WTC11 (cell line): ENCODE measurements at regions not wholly inside any gene's neighbourhood (a gene's known extent, or its start where the extent isn't known, plus 50 kb on each side); places are given as distances from the start of the nearest gene placed in this dataset.

ENCODE experiments used
- ATAC-seq: fragments of 200-7000 bp; cut with Tn5 transposase; 2 replicates; pipeline ENCODE4 v1.10.0; 2021; ENCODE audit warnings: mild to moderate bottlenecking, moderate library complexity
- CTCF ChIA-PET: fragments of 300-600 bp; sonication (Branson Sonifier 250); formaldehyde crosslinking; loops from one replicate; lab custom pipeline; 2021; ENCODE audit warnings: antibody characterized with exemption; lab: Charles Lee
- POLR2A ChIA-PET: fragments of 350-600 bp; sonication (Branson Sonifier 250); formaldehyde crosslinking; loops from one replicate; lab custom pipeline; 2021; ENCODE audit warnings: antibody characterized with exemption; lab: Charles Lee
- DNase-seq: peaks from one replicate; pipeline ENCODE4 v3.0.0; 2021; ENCODE audit warnings: low spot score
- H3K27ac Mint-ChIP-seq: 2 replicates; pipeline ENCODE4 v1.8.0; 2021; ENCODE audit warnings: mixed read lengths
- H3K27me3 Mint-ChIP-seq: 2 replicates; pipeline ENCODE4 v1.8.0; 2021; ENCODE audit warnings: low read depth, mild to moderate bottlenecking, moderate library complexity, mixed read lengths
- H3K36me3 Mint-ChIP-seq: 2 replicates; pipeline ENCODE4 v1.8.0; 2021; ENCODE audit warnings: mixed read lengths
- H3K4me1 Mint-ChIP-seq: 2 replicates; pipeline ENCODE4 v1.8.0; 2022; ENCODE audit warnings: mixed read lengths
- H3K4me3 Mint-ChIP-seq: 2 replicates; pipeline ENCODE4 v1.8.0; 2021; ENCODE audit warnings: mild to moderate bottlenecking, moderate library complexity, mixed read lengths
- H3K9me3 Mint-ChIP-seq: 2 replicates; pipeline ENCODE4 v1.8.0; 2021; ENCODE audit warnings: mixed read lengths
- CREB1 ChIP-seq: sonication (generic); formaldehyde crosslinking; IDR thresholded peaks from 2 replicates; pipeline ENCODE4 v1.8.0; 2023; ENCODE audit warnings: mild to moderate bottlenecking, missing genetic modification reagents
- ESRRA ChIP-seq: sonication (generic); formaldehyde crosslinking; IDR thresholded peaks from 2 replicates; pipeline ENCODE4 v1.8.1; 2022; ENCODE audit warnings: mild to moderate bottlenecking, missing genetic modification reagents, borderline replicate concordance
- FOXK1 ChIP-seq: sonication (generic); formaldehyde crosslinking; IDR thresholded peaks from 2 replicates; pipeline ENCODE4 v1.8.0; 2022; ENCODE audit warnings: mild to moderate bottlenecking, moderate library complexity, missing genetic modification reagents
- HMGA2 ChIP-seq: fragments of 250-450 bp; sonication (Bioruptor Pico); IDR thresholded peaks from 2 replicates; pipeline ENCODE4 v1.4.0; 2021; ENCODE audit warnings: mild to moderate bottlenecking, moderate library complexity
- NFE2L1 ChIP-seq: sonication (generic); formaldehyde crosslinking; IDR thresholded peaks from 2 replicates; pipeline ENCODE4 v1.8.1; 2023; ENCODE audit warnings: missing genetic modification reagents
- OVOL2 ChIP-seq: fragments of 250-450 bp; sonication (Bioruptor Pico); IDR thresholded peaks from 2 replicates; pipeline ENCODE4 v1.9.0; 2021; ENCODE audit warnings: mild to moderate bottlenecking, borderline replicate concordance
- PRRX2 ChIP-seq: fragments of 250-450 bp; sonication (Bioruptor Pico); IDR thresholded peaks from 2 replicates; pipeline ENCODE4 v1.8.0; 2021; ENCODE audit warnings: mild to moderate bottlenecking
- SOX15 ChIP-seq: fragments of 250-450 bp; sonication (Bioruptor Pico); IDR thresholded peaks from 2 replicates; pipeline ENCODE4 v1.9.0; 2021; ENCODE audit warnings: mild to moderate bottlenecking
- TEAD1 ChIP-seq: sonication (generic); formaldehyde crosslinking; IDR thresholded peaks from 2 replicates; pipeline ENCODE4 v1.8.0; 2022; ENCODE audit warnings: mild to moderate bottlenecking, missing genetic modification reagents
- ZNF121 ChIP-seq: sonication (generic); formaldehyde crosslinking; IDR thresholded peaks from 2 replicates; pipeline ENCODE4 v1.8.0; 2023; ENCODE audit warnings: missing genetic modification reagents
- ZNF416 ChIP-seq: fragments of 250-450 bp; sonication (Bioruptor Pico); IDR thresholded peaks from 2 replicates; pipeline ENCODE4 v1.9.0; 2021; ENCODE audit warnings: mild to moderate bottlenecking, inconsistent platforms
- ZNF423 ChIP-seq: fragments of 250-450 bp; sonication (Bioruptor Pico); IDR thresholded peaks from 2 replicates; pipeline ENCODE4 v2.1.2; 2022; ENCODE audit warnings: mild to moderate bottlenecking, moderate library complexity
- TF ChIP-seq, protein P1 (sequence below): sonication (generic); formaldehyde crosslinking; IDR thresholded peaks from 2 replicates; pipeline ENCODE4 v1.8.0; 2022; ENCODE audit warnings: mild to moderate bottlenecking, missing genetic modification reagents
- TF ChIP-seq, protein P2 (sequence below): sonication (generic); formaldehyde crosslinking; IDR thresholded peaks from 2 replicates; pipeline ENCODE4 v1.8.1; 2023; ENCODE audit warnings: mild to moderate bottlenecking, missing genetic modification reagents
- TF ChIP-seq, protein P3 (sequence below): sonication (generic); formaldehyde crosslinking; IDR thresholded peaks from 2 replicates; pipeline ENCODE4 v1.8.0; 2022; ENCODE audit warnings: mild to moderate bottlenecking, missing genetic modification reagents
- TF ChIP-seq, protein P4 (sequence below): sonication (generic); formaldehyde crosslinking; IDR thresholded peaks from 2 replicates; pipeline ENCODE4 v1.8.0; 2023; ENCODE audit warnings: missing genetic modification reagents
- TF ChIP-seq, protein P5 (sequence below): sonication (generic); formaldehyde crosslinking; IDR thresholded peaks from 2 replicates; pipeline ENCODE4 v1.8.0; 2022; ENCODE audit warnings: missing genetic modification reagents
- TF ChIP-seq, protein P6 (sequence below): sonication (generic); formaldehyde crosslinking; IDR thresholded peaks from 2 replicates; pipeline ENCODE4 v1.8.0; 2022; ENCODE audit warnings: mild to moderate bottlenecking, missing genetic modification reagents
- TF ChIP-seq, protein P7 (sequence below): sonication (generic); formaldehyde crosslinking; IDR thresholded peaks from 2 replicates; pipeline ENCODE4 v1.8.1; 2022; ENCODE audit warnings: missing genetic modification reagents, borderline replicate concordance
- TF ChIP-seq, protein P8 (sequence below): sonication (generic); formaldehyde crosslinking; conservative IDR thresholded peaks from 2 replicates; pipeline ENCODE4 v1.8.1; 2023; ENCODE audit warnings: mild to moderate bottlenecking, low read depth, missing genetic modification reagents, moderate library complexity
- TF ChIP-seq, protein P9 (sequence below): fragments of 200-600 bp; IDR thresholded peaks from 2 replicates; pipeline ENCODE4 v1.8.0; 2022; ENCODE audit warnings: antibody characterized with exemption

DNA sequence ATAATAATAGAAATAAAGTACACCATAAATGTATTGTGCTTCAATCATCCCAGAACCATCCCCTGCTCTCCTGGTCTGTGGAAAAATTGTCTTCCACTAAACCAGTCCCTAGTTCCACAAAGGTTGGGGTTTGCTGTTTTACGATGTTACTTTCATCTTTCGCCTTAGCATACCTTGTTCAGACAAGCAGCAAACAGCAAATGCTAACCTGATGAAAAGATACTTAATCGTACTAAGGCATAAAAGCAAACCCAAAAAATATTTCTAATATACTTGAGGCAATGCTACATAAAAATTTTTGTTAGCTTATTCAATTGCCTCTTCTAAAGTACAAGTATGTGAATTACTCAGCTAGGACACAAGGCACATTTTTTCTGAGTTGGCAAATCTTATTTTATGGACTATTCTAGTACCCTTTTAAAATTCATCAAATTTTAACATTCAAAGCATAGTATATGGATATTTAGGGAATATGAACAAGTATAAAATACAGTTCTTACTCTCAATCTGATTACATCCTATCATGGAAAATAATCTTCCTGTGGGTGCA is 97.1 kb upstream of the PLEKHG7 start:
- Mint-ChIP-seq H3K9me3 (peaks cover 30% of the 10 kb centered on the region), H3K4me1 (peaks cover 22% of the 10 kb centered on the region), H3K27me3 (no peaks in the 10 kb centered on the region; the same call in 1 of the 2 replicates), H3K36me3 (peaks cover 18% of the 10 kb centered on the region), H3K27ac (no peak overlapping the region), H3K4me3 (no peak overlapping the region)
- ChIA-PET CTCF (no interaction called here), POLR2A (no interaction called here)
- ATAC-seq, result no peak
- TF ChIP-seq NFE2L1 (CRISPR knock-in tag), result no peak
- TF ChIP-seq ESRRA, result no peak
- TF ChIP-seq, protein P1, sequence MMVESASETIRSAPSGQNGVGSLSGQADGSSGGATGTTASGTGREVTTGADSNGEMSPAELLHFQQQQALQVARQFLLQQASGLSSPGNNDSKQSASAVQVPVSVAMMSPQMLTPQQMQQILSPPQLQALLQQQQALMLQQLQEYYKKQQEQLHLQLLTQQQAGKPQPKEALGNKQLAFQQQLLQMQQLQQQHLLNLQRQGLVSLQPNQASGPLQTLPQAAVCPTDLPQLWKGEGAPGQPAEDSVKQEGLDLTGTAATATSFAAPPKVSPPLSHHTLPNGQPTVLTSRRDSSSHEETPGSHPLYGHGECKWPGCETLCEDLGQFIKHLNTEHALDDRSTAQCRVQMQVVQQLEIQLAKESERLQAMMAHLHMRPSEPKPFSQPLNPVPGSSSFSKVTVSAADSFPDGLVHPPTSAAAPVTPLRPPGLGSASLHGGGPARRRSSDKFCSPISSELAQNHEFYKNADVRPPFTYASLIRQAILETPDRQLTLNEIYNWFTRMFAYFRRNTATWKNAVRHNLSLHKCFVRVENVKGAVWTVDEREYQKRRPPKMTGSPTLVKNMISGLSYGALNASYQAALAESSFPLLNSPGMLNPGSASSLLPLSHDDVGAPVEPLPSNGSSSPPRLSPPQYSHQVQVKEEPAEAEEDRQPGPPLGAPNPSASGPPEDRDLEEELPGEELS, result no peak
- TF ChIP-seq HMGA2 (CRISPR knock-in tag), result no peak
- TF ChIP-seq, protein P2, sequence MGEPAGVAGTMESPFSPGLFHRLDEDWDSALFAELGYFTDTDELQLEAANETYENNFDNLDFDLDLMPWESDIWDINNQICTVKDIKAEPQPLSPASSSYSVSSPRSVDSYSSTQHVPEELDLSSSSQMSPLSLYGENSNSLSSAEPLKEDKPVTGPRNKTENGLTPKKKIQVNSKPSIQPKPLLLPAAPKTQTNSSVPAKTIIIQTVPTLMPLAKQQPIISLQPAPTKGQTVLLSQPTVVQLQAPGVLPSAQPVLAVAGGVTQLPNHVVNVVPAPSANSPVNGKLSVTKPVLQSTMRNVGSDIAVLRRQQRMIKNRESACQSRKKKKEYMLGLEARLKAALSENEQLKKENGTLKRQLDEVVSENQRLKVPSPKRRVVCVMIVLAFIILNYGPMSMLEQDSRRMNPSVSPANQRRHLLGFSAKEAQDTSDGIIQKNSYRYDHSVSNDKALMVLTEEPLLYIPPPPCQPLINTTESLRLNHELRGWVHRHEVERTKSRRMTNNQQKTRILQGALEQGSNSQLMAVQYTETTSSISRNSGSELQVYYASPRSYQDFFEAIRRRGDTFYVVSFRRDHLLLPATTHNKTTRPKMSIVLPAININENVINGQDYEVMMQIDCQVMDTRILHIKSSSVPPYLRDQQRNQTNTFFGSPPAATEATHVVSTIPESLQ (CRISPR knock-in tag), result no peak
- TF ChIP-seq, protein P3, sequence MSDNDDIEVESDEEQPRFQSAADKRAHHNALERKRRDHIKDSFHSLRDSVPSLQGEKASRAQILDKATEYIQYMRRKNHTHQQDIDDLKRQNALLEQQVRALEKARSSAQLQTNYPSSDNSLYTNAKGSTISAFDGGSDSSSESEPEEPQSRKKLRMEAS (CRISPR knock-in tag), result no peak
- TF ChIP-seq, protein P4, sequence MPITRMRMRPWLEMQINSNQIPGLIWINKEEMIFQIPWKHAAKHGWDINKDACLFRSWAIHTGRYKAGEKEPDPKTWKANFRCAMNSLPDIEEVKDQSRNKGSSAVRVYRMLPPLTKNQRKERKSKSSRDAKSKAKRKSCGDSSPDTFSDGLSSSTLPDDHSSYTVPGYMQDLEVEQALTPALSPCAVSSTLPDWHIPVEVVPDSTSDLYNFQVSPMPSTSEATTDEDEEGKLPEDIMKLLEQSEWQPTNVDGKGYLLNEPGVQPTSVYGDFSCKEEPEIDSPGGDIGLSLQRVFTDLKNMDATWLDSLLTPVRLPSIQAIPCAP (CRISPR knock-in tag), result no peak
- no peak for TF ChIP-seq SOX15 (CRISPR knock-in tag)
- TF ChIP-seq ZNF416 (CRISPR knock-in tag), result no peak
- TF ChIP-seq, protein P5, sequence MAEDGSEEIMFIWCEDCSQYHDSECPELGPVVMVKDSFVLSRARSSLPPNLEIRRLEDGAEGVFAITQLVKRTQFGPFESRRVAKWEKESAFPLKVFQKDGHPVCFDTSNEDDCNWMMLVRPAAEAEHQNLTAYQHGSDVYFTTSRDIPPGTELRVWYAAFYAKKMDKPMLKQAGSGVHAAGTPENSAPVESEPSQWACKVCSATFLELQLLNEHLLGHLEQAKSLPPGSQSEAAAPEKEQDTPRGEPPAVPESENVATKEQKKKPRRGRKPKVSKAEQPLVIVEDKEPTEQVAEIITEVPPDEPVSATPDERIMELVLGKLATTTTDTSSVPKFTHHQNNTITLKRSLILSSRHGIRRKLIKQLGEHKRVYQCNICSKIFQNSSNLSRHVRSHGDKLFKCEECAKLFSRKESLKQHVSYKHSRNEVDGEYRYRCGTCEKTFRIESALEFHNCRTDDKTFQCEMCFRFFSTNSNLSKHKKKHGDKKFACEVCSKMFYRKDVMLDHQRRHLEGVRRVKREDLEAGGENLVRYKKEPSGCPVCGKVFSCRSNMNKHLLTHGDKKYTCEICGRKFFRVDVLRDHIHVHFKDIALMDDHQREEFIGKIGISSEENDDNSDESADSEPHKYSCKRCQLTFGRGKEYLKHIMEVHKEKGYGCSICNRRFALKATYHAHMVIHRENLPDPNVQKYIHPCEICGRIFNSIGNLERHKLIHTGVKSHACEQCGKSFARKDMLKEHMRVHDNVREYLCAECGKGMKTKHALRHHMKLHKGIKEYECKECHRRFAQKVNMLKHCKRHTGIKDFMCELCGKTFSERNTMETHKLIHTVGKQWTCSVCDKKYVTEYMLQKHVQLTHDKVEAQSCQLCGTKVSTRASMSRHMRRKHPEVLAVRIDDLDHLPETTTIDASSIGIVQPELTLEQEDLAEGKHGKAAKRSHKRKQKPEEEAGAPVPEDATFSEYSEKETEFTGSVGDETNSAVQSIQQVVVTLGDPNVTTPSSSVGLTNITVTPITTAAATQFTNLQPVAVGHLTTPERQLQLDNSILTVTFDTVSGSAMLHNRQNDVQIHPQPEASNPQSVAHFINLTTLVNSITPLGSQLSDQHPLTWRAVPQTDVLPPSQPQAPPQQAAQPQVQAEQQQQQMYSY, result no peak
- TF ChIP-seq, protein P6, sequence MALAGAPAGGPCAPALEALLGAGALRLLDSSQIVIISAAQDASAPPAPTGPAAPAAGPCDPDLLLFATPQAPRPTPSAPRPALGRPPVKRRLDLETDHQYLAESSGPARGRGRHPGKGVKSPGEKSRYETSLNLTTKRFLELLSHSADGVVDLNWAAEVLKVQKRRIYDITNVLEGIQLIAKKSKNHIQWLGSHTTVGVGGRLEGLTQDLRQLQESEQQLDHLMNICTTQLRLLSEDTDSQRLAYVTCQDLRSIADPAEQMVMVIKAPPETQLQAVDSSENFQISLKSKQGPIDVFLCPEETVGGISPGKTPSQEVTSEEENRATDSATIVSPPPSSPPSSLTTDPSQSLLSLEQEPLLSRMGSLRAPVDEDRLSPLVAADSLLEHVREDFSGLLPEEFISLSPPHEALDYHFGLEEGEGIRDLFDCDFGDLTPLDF, result no peak
- no peak for TF ChIP-seq CREB1
- no peak for TF ChIP-seq FOXK1 (CRISPR knock-in tag)
- TF ChIP-seq, protein P7, sequence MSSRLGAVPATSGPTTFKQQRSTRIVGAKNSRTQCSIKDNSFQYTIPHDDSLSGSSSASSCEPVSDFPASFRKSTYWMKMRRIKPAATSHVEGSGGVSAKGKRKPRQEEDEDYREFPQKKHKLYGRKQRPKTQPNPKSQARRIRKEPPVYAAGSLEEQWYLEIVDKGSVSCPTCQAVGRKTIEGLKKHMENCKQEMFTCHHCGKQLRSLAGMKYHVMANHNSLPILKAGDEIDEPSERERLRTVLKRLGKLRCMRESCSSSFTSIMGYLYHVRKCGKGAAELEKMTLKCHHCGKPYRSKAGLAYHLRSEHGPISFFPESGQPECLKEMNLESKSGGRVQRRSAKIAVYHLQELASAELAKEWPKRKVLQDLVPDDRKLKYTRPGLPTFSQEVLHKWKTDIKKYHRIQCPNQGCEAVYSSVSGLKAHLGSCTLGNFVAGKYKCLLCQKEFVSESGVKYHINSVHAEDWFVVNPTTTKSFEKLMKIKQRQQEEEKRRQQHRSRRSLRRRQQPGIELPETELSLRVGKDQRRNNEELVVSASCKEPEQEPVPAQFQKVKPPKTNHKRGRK (CRISPR knock-in tag), result no peak
- no peak for DNase-seq

DNA sequence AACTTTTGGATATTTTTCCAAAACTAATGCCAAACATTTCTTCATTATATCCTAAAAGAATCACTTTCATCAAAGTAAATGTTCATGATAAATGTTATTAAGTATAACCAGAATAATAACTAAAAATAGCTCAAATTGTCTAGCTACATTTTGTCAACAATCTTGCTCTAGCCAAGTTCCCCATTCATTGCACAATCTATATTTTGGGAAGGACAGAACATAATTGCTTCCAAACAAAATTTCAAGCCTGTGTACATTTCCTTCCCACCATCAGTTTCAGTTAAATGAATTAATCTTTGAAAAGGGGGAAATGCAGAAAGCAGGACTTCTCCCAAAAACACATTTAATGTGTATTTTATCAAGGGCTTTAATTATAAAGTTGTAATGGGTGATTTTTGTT is 98.0 kb upstream of the PLEKHG7 start:
- no peaks in the 10 kb centered on the region; the same call in 1 of the 2 replicates for H3K27me3 Mint-ChIP-seq
- no peak for ATAC-seq
- CTCF ChIA-PET, result no interaction called here
- POLR2A ChIA-PET, result no interaction called here
- H3K36me3 Mint-ChIP-seq, result peaks cover 27% of the 10 kb centered on the region
- no peak for DNase-seq
- no peak overlapping the region for H3K27ac Mint-ChIP-seq
- H3K9me3 Mint-ChIP-seq, result peaks cover 39% of the 10 kb centered on the region
- no peak overlapping the region for H3K4me3 Mint-ChIP-seq
- H3K4me1 Mint-ChIP-seq, result peaks cover 13% of the 10 kb centered on the region
- TF ChIP-seq, protein P8, sequence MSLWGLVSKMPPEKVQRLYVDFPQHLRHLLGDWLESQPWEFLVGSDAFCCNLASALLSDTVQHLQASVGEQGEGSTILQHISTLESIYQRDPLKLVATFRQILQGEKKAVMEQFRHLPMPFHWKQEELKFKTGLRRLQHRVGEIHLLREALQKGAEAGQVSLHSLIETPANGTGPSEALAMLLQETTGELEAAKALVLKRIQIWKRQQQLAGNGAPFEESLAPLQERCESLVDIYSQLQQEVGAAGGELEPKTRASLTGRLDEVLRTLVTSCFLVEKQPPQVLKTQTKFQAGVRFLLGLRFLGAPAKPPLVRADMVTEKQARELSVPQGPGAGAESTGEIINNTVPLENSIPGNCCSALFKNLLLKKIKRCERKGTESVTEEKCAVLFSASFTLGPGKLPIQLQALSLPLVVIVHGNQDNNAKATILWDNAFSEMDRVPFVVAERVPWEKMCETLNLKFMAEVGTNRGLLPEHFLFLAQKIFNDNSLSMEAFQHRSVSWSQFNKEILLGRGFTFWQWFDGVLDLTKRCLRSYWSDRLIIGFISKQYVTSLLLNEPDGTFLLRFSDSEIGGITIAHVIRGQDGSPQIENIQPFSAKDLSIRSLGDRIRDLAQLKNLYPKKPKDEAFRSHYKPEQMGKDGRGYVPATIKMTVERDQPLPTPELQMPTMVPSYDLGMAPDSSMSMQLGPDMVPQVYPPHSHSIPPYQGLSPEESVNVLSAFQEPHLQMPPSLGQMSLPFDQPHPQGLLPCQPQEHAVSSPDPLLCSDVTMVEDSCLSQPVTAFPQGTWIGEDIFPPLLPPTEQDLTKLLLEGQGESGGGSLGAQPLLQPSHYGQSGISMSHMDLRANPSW (CRISPR knock-in tag), result no peak
- TF ChIP-seq ZNF121 (CRISPR knock-in tag), result no peak
- TF ChIP-seq PRRX2 (CRISPR knock-in tag), result no peak
- no peak for TF ChIP-seq TEAD1 (CRISPR knock-in tag)
- TF ChIP-seq OVOL2 (CRISPR knock-in tag), result no peak
- TF ChIP-seq, protein P9, sequence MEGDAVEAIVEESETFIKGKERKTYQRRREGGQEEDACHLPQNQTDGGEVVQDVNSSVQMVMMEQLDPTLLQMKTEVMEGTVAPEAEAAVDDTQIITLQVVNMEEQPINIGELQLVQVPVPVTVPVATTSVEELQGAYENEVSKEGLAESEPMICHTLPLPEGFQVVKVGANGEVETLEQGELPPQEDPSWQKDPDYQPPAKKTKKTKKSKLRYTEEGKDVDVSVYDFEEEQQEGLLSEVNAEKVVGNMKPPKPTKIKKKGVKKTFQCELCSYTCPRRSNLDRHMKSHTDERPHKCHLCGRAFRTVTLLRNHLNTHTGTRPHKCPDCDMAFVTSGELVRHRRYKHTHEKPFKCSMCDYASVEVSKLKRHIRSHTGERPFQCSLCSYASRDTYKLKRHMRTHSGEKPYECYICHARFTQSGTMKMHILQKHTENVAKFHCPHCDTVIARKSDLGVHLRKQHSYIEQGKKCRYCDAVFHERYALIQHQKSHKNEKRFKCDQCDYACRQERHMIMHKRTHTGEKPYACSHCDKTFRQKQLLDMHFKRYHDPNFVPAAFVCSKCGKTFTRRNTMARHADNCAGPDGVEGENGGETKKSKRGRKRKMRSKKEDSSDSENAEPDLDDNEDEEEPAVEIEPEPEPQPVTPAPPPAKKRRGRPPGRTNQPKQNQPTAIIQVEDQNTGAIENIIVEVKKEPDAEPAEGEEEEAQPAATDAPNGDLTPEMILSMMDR, result no peak
- TF ChIP-seq ZNF423 (CRISPR knock-in tag), result no peak
